Prostate gland (tissue), 2 donors: ENCODE measurements at regions not wholly inside any gene's neighbourhood (a gene's known extent, or its start where the extent isn't known, plus 50 kb on each side); places are given as distances from the start of the nearest gene placed in this dataset. TPM values are rescaled to one million over a fixed set of nuclear protein-coding genes. Genes with fewer than 3 reads are reported as not detected.

ENCODE experiments used
- DNase-seq: peaks from one replicate; pipeline ENCODE4 v3.0.0-alpha.2; 2019; ENCODE audit warnings: low spot score
- H3K27ac ChIP-seq, 2 donors: fragments of 200-600 bp; sonication (generic); 2 replicates each; pipeline ENCODE4 v1.5.1; 2017 to 2019
- H3K27me3 ChIP-seq: fragments of 200-600 bp; sonication (generic); replicated peaks from 2 replicates; pipeline ENCODE4 v1.5.1; 2019; ENCODE audit not compliant: insufficient read depth
- H3K36me3 ChIP-seq, 2 donors: fragments of 200-600 bp; sonication (generic); 1 replicate in 1 of 2; 2 replicates in 1 of 2; pipeline versions ENCODE4 v1.5.1 to v1.8.1; 2017 to 2019
- H3K4me1 ChIP-seq: fragments of 200-600 bp; sonication (generic); replicated peaks from 2 replicates; pipeline ENCODE4 v1.5.1; 2019
- H3K4me3 ChIP-seq, 2 donors: fragments of 200-600 bp; sonication (generic); 2 replicates each; pipeline ENCODE4 v1.5.1; 2017 to 2019
- H3K9me3 ChIP-seq: fragments of 200-600 bp; sonication (generic); 2 replicates; pipeline ENCODE4 v1.5.1; 2017
- POLR2A ChIP-seq: fragments of 450-650 bp; IDR thresholded peaks from one replicate; pipeline ENCODE4 v1.6.1; 2016; ENCODE audit warnings: antibody characterized with exemption, mild to moderate bottlenecking
- POLR2AphosphoS5 ChIP-seq: sonication (generic); formaldehyde crosslinking; IDR thresholded peaks from one replicate; pipeline ENCODE4 v1.6.1; 2017; ENCODE audit warnings: antibody characterized with exemption
- WGBS: methylation state at CpG from one replicate; pipeline ENCODE4 v1.1.5; 2018; 5-methylcytosine and 5-hydroxymethylcytosine counted together
- intact Hi-C: fragments of 100-400 bp; cut with DNase I; formaldehyde crosslinking; loops from one replicate; pipeline ENCODE4 v1.14.2; 2022
- microRNA counts, 2 donors: library from miRNA; unstranded; fragments of <30 nt; microRNA quantifications; one replicate each; lab custom pipeline; 2016 to 2017
- microRNA-seq: library from miRNA; unstranded; fragments of <30 nt; microRNA quantifications from one replicate; pipeline ENCODE4, GENCODE V29; 2016
- small RNA-seq, 2 donors: library from RNA; depleted of rRNA; stranded (forward); fragments of <200 nt; gene quantifications; one replicate each; pipeline ENCODE3, GENCODE V24; 2016
- TF ChIP-seq, protein P1 (sequence below), 4 experiments: fragments of 200-600 bp in 2 of 4; fragments of 450-650 bp in 2 of 4; sonication (generic) in 2 of 4; IDR thresholded peaks; 1 replicate in 3 of 4; 2 replicates in 1 of 4; pipeline ENCODE4 v1.5.1; 2016 to 2019; ENCODE audit warnings: antibody characterized with exemption in 4 of 4, mild to moderate bottlenecking in 2 of 4, moderate library complexity in 2 of 4

DNA sequence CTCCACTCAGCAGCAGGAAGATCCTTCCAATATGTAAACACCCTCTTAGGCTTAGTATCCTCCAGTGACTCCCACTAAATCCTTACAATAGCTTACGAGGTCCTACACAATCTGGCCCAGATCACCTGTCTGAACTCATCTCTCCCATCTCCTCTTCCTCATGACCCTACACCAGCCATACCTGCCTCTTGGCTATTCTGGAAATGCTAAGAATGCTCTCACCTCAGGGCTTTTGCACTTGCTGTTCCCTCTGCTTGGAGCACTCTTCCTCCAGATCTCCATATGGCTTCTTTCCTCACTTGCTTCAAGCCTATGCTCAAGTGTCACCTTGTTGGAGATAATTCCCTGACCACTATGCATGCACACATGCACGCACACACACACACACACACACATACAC, 50.8 kb upstream of the FRMD4A start:
- Histone ChIP-seq H3K9me3 (no peaks in the 10 kb centered on the region), H3K27ac (no peak overlapping the region), H3K27me3 (no peaks in the 10 kb centered on the region), H3K36me3 (no peaks in the 10 kb centered on the region), H3K4me1 (no peaks in the 10 kb centered on the region), H3K4me3 (no peak overlapping the region)
- intact Hi-C loops = no loop called here
- no peak for TF ChIP-seq POLR2A
- TF ChIP-seq, protein P1, sequence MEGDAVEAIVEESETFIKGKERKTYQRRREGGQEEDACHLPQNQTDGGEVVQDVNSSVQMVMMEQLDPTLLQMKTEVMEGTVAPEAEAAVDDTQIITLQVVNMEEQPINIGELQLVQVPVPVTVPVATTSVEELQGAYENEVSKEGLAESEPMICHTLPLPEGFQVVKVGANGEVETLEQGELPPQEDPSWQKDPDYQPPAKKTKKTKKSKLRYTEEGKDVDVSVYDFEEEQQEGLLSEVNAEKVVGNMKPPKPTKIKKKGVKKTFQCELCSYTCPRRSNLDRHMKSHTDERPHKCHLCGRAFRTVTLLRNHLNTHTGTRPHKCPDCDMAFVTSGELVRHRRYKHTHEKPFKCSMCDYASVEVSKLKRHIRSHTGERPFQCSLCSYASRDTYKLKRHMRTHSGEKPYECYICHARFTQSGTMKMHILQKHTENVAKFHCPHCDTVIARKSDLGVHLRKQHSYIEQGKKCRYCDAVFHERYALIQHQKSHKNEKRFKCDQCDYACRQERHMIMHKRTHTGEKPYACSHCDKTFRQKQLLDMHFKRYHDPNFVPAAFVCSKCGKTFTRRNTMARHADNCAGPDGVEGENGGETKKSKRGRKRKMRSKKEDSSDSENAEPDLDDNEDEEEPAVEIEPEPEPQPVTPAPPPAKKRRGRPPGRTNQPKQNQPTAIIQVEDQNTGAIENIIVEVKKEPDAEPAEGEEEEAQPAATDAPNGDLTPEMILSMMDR (IDR thresholded peaks at IDR 0.05) = no peak
- no peak for TF ChIP-seq POLR2AphosphoS5
- DNase-seq = no peak
- WGBS = 67% methylated on average over 2 of the region's 2 CpGs

DNA sequence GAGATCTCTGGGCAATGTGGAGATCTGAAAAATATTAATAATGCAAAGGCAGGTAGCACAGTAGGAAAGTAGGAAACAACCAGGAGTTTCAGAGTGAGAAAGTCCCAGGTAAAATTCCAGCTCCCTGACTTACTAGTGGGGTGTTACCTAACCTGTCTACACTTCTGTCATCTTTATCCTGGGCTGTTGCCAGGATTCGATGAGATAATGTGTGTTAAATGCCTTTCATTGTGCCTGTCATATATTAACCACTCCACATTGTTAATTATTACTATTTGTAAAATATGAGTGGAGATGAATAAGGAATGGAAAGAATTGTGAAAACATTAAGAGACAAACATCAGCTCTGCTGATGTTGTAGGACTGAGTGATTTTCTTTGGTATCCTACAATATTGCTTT, 50.0 kb upstream of the FRMD4A start:
- Histone ChIP-seq H3K9me3 (no peaks in the 10 kb centered on the region), H3K4me3 (no peak overlapping the region), H3K36me3 (no peaks in the 10 kb centered on the region), H3K27me3 (no peaks in the 10 kb centered on the region), H3K27ac (no peak overlapping the region), H3K4me1 (no peaks in the 10 kb centered on the region)
- no peak for TF ChIP-seq POLR2A
- TF ChIP-seq, protein P1 (IDR thresholded peaks at IDR 0.05) = no peak
- no peak for TF ChIP-seq POLR2AphosphoS5
- intact Hi-C loops = no loop called here
- WGBS = 34% methylated on average over 1 of the region's 1 CpG
- no peak for DNase-seq

MicroRNAs in the stretch of these regions (microRNA counts, 767-probe panel; counts per million panel counts)
- 0 to 431 counts per million in 2 donors for microRNA hsa-miR-1265 (lab: Ali Mortazavi, UCI)

Small RNA genes lying in the stretch of these regions (microRNA-seq; reads per million reads assigned to microRNA genes)
- gene MIR1265 (not detected), gene MIR4293 (not detected)

Small RNA genes lying in the stretch of these regions (small RNA-seq; reads per million reads assigned to genes)
- gene MIR1265 (0 reads per million in 2 donors), gene MIR4293 (0 reads per million in 2 donors)
